Neural crest cell (in vitro differentiated cells): ENCODE measurements at regions not wholly inside any gene's neighbourhood (a gene's known extent, or its start where the extent isn't known, plus 50 kb on each side); places are given as distances from the start of the nearest gene placed in this dataset.

ENCODE experiments used
- DNase-seq: peaks from one replicate; pipeline ENCODE4 v3.0.0; 2021; ENCODE audit warnings: low read depth, mixed read lengths, low spot score
- H3K27ac Mint-ChIP-seq: one replicate; pipeline ENCODE4 v1.8.0; 2021; ENCODE audit warnings: mild to moderate bottlenecking, mixed read lengths; ENCODE audit not compliant: unreplicated experiment
- H3K27me3 Mint-ChIP-seq: 2 replicates; pipeline ENCODE4 v1.8.0; 2021; ENCODE audit warnings: low read depth, mild to moderate bottlenecking, mixed read lengths
- H3K36me3 Mint-ChIP-seq: 2 replicates; pipeline ENCODE4 v1.8.0; 2021; ENCODE audit warnings: low read depth, mild to moderate bottlenecking, mixed read lengths
- H3K4me1 Mint-ChIP-seq: 2 replicates; pipeline ENCODE4 v1.8.0; 2021; ENCODE audit warnings: mixed read lengths
- H3K4me3 Mint-ChIP-seq: one replicate; pipeline ENCODE4 v1.8.0; 2021; ENCODE audit warnings: mild to moderate bottlenecking, mixed read lengths
- H3K9me3 Mint-ChIP-seq: 2 replicates; pipeline ENCODE4 v1.8.0; 2021; ENCODE audit warnings: mixed read lengths
- TF ChIP-seq, protein P1 (sequence below): fragments of 200-600 bp; sonication (generic); conservative IDR thresholded peaks from 2 replicates; pipeline ENCODE4 v1.5.0; 2021; ENCODE audit warnings: antibody characterized with exemption, mild to moderate bottlenecking

DNA sequence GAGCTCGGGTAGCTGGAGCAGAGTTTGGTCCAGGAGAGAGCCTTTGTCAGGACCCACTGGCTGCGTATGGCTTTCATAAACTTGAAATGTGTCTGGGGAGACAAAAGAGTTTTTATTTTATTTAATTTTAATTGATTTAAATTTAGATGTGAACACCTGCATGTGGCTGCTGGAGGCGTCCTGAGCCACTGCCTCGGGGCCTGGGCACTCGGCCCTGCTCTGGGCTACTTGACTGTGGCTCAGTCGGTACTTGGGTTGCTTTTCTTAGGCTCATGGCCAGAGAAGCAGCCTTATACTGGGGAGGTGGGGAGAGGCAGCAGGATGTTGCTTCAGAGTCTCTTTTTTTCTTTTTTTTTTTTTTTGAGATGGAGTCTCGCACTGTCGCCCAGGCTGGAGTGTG lies 661.8 kb upstream of the HS6ST1 start:
- DNase-seq, result no peak
- Mint-ChIP-seq H3K9me3 (no peaks in the 10 kb centered on the region), H3K36me3 (no peaks in the 10 kb centered on the region), H3K4me1 (peaks cover 15% of the 10 kb centered on the region), H3K27ac (no peak overlapping the region), H3K27me3 (no peaks in the 10 kb centered on the region), H3K4me3 (no peak overlapping the region)
- TF ChIP-seq, protein P1, sequence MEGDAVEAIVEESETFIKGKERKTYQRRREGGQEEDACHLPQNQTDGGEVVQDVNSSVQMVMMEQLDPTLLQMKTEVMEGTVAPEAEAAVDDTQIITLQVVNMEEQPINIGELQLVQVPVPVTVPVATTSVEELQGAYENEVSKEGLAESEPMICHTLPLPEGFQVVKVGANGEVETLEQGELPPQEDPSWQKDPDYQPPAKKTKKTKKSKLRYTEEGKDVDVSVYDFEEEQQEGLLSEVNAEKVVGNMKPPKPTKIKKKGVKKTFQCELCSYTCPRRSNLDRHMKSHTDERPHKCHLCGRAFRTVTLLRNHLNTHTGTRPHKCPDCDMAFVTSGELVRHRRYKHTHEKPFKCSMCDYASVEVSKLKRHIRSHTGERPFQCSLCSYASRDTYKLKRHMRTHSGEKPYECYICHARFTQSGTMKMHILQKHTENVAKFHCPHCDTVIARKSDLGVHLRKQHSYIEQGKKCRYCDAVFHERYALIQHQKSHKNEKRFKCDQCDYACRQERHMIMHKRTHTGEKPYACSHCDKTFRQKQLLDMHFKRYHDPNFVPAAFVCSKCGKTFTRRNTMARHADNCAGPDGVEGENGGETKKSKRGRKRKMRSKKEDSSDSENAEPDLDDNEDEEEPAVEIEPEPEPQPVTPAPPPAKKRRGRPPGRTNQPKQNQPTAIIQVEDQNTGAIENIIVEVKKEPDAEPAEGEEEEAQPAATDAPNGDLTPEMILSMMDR, result no peak

DNA sequence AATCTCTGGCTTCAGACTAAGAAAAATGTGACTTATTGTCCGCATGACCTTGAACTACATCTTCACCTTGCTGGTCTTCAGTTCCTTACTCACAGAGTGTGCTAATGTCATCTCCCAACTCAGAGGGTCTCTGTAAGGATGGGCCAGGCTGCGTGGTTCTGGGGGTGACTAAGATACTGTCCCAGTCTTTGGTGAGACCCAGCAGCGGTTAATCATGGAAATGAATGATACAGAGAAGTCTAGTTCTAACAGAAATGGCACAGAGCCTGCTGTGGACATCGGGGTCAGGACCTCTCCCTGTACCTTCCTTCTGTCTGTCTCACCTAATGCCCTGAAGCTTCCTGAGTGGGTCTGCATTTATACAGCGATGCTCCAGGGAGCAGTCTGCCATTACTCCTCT lies 662.7 kb upstream of the HS6ST1 start:
- Mint-ChIP-seq H3K27me3 (no peaks in the 10 kb centered on the region), H3K36me3 (no peaks in the 10 kb centered on the region), H3K9me3 (no peaks in the 10 kb centered on the region), H3K4me3 (no peak overlapping the region), H3K4me1 (peaks cover 21% of the 10 kb centered on the region), H3K27ac (no peak overlapping the region)
- no peak for DNase-seq
- TF ChIP-seq, protein P1, result no peak

DNA sequence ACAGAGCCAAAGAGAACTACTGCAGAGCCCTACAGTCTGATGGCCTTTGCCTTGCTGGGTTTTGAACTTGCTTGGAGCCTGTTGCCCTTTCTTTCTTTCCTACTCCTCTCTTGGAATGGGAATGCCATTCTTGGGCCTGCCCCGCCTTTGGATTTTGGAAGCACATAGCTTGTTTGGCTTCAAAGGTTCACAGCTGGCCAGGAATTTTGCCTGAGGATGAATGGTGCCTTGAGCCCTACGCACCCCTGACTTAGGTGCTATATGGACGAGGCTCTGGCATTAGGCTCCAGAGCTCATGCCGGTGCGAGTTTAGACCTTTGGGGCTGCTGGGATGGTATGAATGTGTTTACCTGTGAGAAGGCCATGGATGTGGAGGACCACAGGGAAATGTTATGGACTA lies 663.3 kb upstream of the HS6ST1 start:
- TF ChIP-seq, protein P1, result no peak
- no peaks in the 10 kb centered on the region for H3K36me3 Mint-ChIP-seq
- H3K27me3 Mint-ChIP-seq, result no peaks in the 10 kb centered on the region
- peaks cover 22% of the 10 kb centered on the region for H3K4me1 Mint-ChIP-seq
- no peak for DNase-seq
- H3K27ac Mint-ChIP-seq, result no peak overlapping the region
- no peaks in the 10 kb centered on the region for H3K9me3 Mint-ChIP-seq
- no peak overlapping the region for H3K4me3 Mint-ChIP-seq

DNA sequence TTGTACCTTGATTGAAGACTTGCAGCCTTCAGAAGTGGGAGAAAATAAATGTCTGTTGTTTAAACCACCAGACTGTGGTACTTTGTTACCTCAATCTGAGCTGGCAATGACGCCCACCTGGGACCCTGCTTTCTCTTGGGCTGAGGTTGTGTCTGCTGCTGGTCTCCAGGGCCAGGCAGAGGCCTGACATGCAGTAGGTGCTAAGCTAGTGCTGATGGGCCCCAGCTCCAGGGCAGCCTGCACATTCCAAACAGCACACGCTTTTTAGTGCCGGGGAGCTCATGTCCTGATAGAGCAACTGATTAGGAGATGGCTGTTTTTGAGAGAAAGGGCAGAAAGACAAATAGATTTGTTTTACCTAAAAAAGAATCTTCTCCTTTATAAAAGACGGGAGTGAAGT lies 664.0 kb upstream of the HS6ST1 start:
- no peaks in the 10 kb centered on the region for H3K27me3 Mint-ChIP-seq
- H3K4me1 Mint-ChIP-seq, result peaks cover 22% of the 10 kb centered on the region
- no peak overlapping the region for H3K27ac Mint-ChIP-seq
- DNase-seq, result no peak
- no peak overlapping the region for H3K4me3 Mint-ChIP-seq
- no peaks in the 10 kb centered on the region for H3K36me3 Mint-ChIP-seq
- TF ChIP-seq, protein P1, result no peak
- no peaks in the 10 kb centered on the region for H3K9me3 Mint-ChIP-seq

DNA sequence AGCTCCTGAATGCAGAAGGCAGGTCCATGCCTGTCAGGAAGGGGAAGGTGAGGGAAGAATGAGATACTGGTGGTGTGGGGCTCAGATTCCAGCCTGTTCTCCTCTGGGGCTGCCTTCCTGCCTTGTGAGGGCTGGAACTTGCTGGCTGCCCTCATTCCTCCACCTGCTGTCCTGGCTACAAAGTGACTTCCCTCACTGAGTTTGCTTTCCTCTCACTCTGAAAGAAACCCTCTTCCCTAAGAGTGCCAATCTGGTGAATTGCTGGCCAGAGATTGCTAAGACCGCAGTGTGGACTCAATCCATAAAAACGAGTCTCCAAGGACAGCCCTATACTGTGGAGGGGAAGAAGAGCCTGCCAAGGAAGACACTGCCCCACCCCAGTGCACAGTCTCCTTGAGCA lies 664.4 kb upstream of the HS6ST1 start:
- TF ChIP-seq, protein P1, result no peak
- Mint-ChIP-seq H3K4me3 (no peak overlapping the region), H3K27ac (no peak overlapping the region), H3K36me3 (no peaks in the 10 kb centered on the region), H3K9me3 (no peaks in the 10 kb centered on the region), H3K4me1 (peaks cover 20% of the 10 kb centered on the region), H3K27me3 (no peaks in the 10 kb centered on the region)
- no peak for DNase-seq

DNA sequence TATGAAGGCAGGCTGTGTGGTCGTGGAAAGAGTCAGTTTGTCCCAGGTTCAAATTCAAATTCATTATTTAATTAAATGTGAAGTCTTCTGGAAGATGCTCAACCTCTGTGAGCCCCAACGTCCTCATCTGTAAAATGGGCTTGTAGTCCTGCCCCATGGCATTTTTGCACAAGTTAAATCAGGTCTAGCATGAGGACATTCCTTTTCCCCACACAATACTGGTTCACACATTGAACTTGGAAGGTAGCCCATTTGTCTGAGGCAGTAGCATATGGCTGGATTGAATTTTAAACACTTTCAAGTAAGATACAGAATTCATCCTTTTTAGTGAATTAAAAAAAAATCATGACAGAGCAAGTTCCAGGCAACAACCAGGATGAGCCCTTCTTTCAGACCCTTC lies 665.4 kb upstream of the HS6ST1 start:
- DNase-seq, result no peak
- Mint-ChIP-seq H3K9me3 (no peaks in the 10 kb centered on the region), H3K4me3 (no peak overlapping the region), H3K4me1 (peaks cover 10% of the 10 kb centered on the region), H3K36me3 (no peaks in the 10 kb centered on the region), H3K27ac (no peak overlapping the region), H3K27me3 (no peaks in the 10 kb centered on the region)
- TF ChIP-seq, protein P1, result no peak
